Transverse colon (tissue), 4 donors: ENCODE measurements at regions not wholly inside any gene's neighbourhood (a gene's known extent, or its start where the extent isn't known, plus 50 kb on each side); places are given as distances from the start of the nearest gene placed in this dataset.

ENCODE experiments used
- DNase-seq: peaks from one replicate; pipeline ENCODE4 v3.0.0-alpha.2; 2019
- H3K27ac ChIP-seq, 4 donors: fragments of 200-600 bp; sonication (generic); 2 replicates each; pipeline ENCODE4 v1.5.1; 2016 to 2018; ENCODE audit warnings: inconsistent platforms in 4 of 4
- H3K27me3 ChIP-seq: fragments of 200-600 bp; sonication (generic); 2 replicates; pipeline ENCODE4 v1.5.1; 2017; ENCODE audit warnings: inconsistent platforms
- H3K36me3 ChIP-seq, 4 donors: fragments of 200-600 bp; sonication (generic); 2 replicates each; pipeline ENCODE4 v1.5.1; 2017 to 2019; ENCODE audit warnings: inconsistent platforms in 4 of 4
- H3K4me1 ChIP-seq, 4 donors: fragments of 200-600 bp; sonication (generic); 2 replicates each; pipeline ENCODE4 v1.5.1; 2017 to 2020; ENCODE audit warnings: inconsistent platforms in 4 of 4
- H3K4me3 ChIP-seq, 4 donors: fragments of 200-600 bp; sonication (generic); 1 replicate in 1 of 4; 2 replicates in 3 of 4; pipeline versions ENCODE4 v1.5.1 to v1.6.1; 2017 to 2019; ENCODE audit warnings: inconsistent platforms in 4 of 4
- H3K9me3 ChIP-seq, 2 donors: fragments of 200-600 bp; sonication (generic); 2 replicates each; pipeline ENCODE4 v1.5.1; 2017 to 2019; ENCODE audit warnings: inconsistent platforms in 2 of 2
- EP300 ChIP-seq: sonication (generic); formaldehyde crosslinking; IDR thresholded peaks from one replicate; pipeline ENCODE4 v1.6.1; 2017; ENCODE audit warnings: antibody characterized with exemption, low read depth
- POLR2A ChIP-seq: fragments of 450-650 bp; IDR thresholded peaks from one replicate; pipeline ENCODE4 v1.6.1; 2016; ENCODE audit warnings: antibody characterized with exemption, mild to moderate bottlenecking, moderate library complexity
- POLR2AphosphoS5 ChIP-seq, 3 donors: sonication (generic); formaldehyde crosslinking; IDR thresholded peaks; one replicate each; pipeline ENCODE4 v1.6.1; 2016; ENCODE audit warnings: antibody characterized with exemption in 3 of 3
- WGBS, 2 donors: methylation state at CpG; one replicate each; pipeline ENCODE4 v1.1.5; 2018; ENCODE audit warnings: low coverage in 1 of 2; 5-methylcytosine and 5-hydroxymethylcytosine counted together
- in situ Hi-C, 4 donors: fragments of 200-750 bp; cut with MboI; loops; one replicate each; pipeline versions ENCODE4 v1.15.0 to v1.15.1; 2017; ENCODE audit warnings: low sequenced_read_pairs in 3 of 4, low pct_ligation_motif_present in 1 of 4, low pct_unique_long_range_greater_than_20kb in 1 of 4
- intact Hi-C: fragments of 100-400 bp; cut with DNase I; formaldehyde crosslinking; loops from one replicate; pipeline ENCODE4 v1.15.1; 2023; ENCODE audit warnings: low total_unique reads
- TF ChIP-seq, protein P1 (sequence below), 5 experiments: fragments of 200-600 bp in 3 of 5; fragments of 450-650 bp in 2 of 5; sonication (generic) in 3 of 5; IDR thresholded peaks; 1 replicate in 2 of 5; 2 replicates in 3 of 5; pipeline ENCODE4 v1.5.1; 2016 to 2017; ENCODE audit warnings: antibody characterized with exemption in 5 of 5, inconsistent platforms in 3 of 5, mild to moderate bottlenecking in 2 of 5, moderate library complexity in 1 of 5

GRCh38 chr7:21191321-21192073 lies 236.4 kb upstream of the SP4 start:
- DNase-seq, result no peak
- intact Hi-C loops, result no loop called here

GRCh38 chr7:21192657-21193056 lies 235.2 kb upstream of the SP4 start:
- DNase-seq, result no peak
- in situ Hi-C loops, result no loop called here
- intact Hi-C loops, result no loop called here
- Histone ChIP-seq H3K4me1 (peaks cover 0 to 22% (median 13%) of the 10 kb centered on the region in 4 donors), H3K27ac (no peak overlapping the region), H3K27me3 (no peaks in the 10 kb centered on the region), H3K4me3 (no peak overlapping the region), H3K36me3 (no peaks in the 10 kb centered on the region), H3K9me3 (no peaks in the 10 kb centered on the region)
- TF ChIP-seq, protein P1, sequence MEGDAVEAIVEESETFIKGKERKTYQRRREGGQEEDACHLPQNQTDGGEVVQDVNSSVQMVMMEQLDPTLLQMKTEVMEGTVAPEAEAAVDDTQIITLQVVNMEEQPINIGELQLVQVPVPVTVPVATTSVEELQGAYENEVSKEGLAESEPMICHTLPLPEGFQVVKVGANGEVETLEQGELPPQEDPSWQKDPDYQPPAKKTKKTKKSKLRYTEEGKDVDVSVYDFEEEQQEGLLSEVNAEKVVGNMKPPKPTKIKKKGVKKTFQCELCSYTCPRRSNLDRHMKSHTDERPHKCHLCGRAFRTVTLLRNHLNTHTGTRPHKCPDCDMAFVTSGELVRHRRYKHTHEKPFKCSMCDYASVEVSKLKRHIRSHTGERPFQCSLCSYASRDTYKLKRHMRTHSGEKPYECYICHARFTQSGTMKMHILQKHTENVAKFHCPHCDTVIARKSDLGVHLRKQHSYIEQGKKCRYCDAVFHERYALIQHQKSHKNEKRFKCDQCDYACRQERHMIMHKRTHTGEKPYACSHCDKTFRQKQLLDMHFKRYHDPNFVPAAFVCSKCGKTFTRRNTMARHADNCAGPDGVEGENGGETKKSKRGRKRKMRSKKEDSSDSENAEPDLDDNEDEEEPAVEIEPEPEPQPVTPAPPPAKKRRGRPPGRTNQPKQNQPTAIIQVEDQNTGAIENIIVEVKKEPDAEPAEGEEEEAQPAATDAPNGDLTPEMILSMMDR (IDR thresholded peaks at IDR 0.05), result no peak
- TF ChIP-seq POLR2A (no peak), POLR2AphosphoS5 (IDR thresholded peaks at IDR 0.05) (no peak), EP300 (no peak)
- 47 to 53% methylated on average over 2 of the region's 2 CpGs for WGBS, 2 donors

More at GRCh38 chr7:21191321-21192073, 236.4 kb upstream of the SP4 start:
- in situ Hi-C loops, result no loop called here
- Histone ChIP-seq H3K36me3 (no peaks in the 10 kb centered on the region), H3K4me1 (peaks cover 0 to 22% (median 13%) of the 10 kb centered on the region in 4 donors), H3K27me3 (no peaks in the 10 kb centered on the region), H3K4me3 (no peak overlapping the region), H3K9me3 (no peaks in the 10 kb centered on the region), H3K27ac (peak overlapping the region; percentile 3 to 48 (median 40))
- TF ChIP-seq, protein P1 (IDR thresholded peaks at IDR 0.05), result no peak
- TF ChIP-seq POLR2AphosphoS5 (IDR thresholded peaks at IDR 0.05), result peak in 1 of 3 donors; percentile 27
- TF ChIP-seq POLR2A, result no peak
- no peak for TF ChIP-seq EP300
- WGBS, 2 donors, result 38 to 54% methylated on average over 5 to 7 of the region's 7 CpGs

DNA sequence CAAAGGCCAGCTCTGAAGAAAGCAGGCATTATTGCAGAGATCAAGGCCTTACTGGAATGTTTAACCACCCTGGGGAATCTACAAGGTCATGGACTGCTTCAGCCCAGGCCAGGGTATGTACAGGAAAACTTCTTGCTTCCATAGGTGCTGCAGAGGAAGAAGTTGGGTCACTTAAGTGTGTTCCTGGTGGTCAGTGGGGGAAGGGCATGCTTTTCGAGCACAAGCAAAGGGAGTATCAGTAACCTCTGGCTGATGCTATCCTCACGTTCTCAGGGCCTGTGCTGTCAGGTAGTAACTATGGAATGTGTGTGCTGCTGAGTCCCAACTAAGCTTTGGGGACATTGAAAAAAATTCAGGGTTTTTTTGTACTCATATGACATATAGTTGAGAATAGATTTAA lies 234.0 kb upstream of the SP4 start:
- in situ Hi-C loops (no loop called here), intact Hi-C loops (no loop called here)
- TF ChIP-seq, protein P1 (IDR thresholded peaks at IDR 0.05), result no peak
- TF ChIP-seq POLR2A (no peak), POLR2AphosphoS5 (IDR thresholded peaks at IDR 0.05) (no peak), EP300 (no peak)
- Histone ChIP-seq H3K4me3 (no peak overlapping the region), H3K27ac (no peak overlapping the region), H3K9me3 (no peaks in the 10 kb centered on the region), H3K27me3 (no peaks in the 10 kb centered on the region), H3K4me1 (peaks cover 0 to 22% (median 13%) of the 10 kb centered on the region in 4 donors), H3K36me3 (no peaks in the 10 kb centered on the region)
- DNase-seq, result no peak
- 79 to 83% methylated on average over 2 of the region's 2 CpGs for WGBS, 2 donors

- Histone ChIP-seq H3K36me3 (no peaks in the 10 kb centered on the region), H3K4me3 (no peak overlapping the region), H3K27me3 (no peaks in the 10 kb centered on the region), H3K9me3 (no peaks in the 10 kb centered on the region), H3K4me1 (peaks cover 0 to 22% (median 14%) of the 10 kb centered on the region in 4 donors), H3K27ac (no peak overlapping the region)
- WGBS, 2 donors, result 79 to 82% methylated on average over 4 of the region's 4 CpGs
- DNase-seq, result no peak
- in situ Hi-C loops, result no loop called here
- intact Hi-C loops, result no loop called here
- TF ChIP-seq EP300, result no peak
- TF ChIP-seq POLR2AphosphoS5 (IDR thresholded peaks at IDR 0.05), result no peak
- no peak for TF ChIP-seq POLR2A
- TF ChIP-seq, protein P1 (IDR thresholded peaks at IDR 0.05), result no peak
Measured at GRCh38 chr7:21194936-21195335, 232.9 kb upstream of the SP4 start.
